B cell (primary cell): ENCODE measurements at regions not wholly inside any gene's neighbourhood (a gene's known extent, or its start where the extent isn't known, plus 50 kb on each side); places are given as distances from the start of the nearest gene placed in this dataset.

Source experiments
- EZH2 ChIP-seq: IDR thresholded peaks from 2 replicates; pipeline ENCODE4 v1.6.1; 2012; ENCODE audit warnings: borderline replicate concordance, low read depth, mild to moderate bottlenecking, moderate library complexity, low read length; ENCODE audit not compliant: insufficient read depth, poor library complexity, severe bottlenecking
- TF ChIP-seq, protein P1 (sequence below): fragments of 200-600 bp; IDR thresholded peaks from one replicate; pipeline ENCODE4 v1.8.0; 2022; ENCODE audit warnings: antibody characterized with exemption, mild to moderate bottlenecking

DNA sequence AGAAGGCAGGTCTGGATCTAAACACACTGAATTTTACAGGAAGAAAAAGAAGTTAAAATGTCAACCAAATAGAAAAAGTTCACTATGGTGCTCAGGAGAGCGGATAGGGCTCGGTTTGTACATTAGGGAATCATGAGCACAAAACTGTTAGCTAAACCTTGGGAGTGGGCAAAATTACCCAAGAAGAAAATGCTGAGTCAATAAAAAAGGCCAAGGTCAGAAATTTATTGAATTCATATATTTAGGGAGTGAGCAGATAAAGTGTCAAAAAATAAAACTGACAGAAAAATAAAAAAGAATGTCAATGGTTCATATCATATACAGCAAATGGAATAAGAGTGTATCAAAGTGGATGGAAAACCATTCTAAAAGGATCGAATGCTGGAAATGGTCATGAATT lies 452.5 kb upstream of the SMIM31 start:
- TF ChIP-seq, protein P1, sequence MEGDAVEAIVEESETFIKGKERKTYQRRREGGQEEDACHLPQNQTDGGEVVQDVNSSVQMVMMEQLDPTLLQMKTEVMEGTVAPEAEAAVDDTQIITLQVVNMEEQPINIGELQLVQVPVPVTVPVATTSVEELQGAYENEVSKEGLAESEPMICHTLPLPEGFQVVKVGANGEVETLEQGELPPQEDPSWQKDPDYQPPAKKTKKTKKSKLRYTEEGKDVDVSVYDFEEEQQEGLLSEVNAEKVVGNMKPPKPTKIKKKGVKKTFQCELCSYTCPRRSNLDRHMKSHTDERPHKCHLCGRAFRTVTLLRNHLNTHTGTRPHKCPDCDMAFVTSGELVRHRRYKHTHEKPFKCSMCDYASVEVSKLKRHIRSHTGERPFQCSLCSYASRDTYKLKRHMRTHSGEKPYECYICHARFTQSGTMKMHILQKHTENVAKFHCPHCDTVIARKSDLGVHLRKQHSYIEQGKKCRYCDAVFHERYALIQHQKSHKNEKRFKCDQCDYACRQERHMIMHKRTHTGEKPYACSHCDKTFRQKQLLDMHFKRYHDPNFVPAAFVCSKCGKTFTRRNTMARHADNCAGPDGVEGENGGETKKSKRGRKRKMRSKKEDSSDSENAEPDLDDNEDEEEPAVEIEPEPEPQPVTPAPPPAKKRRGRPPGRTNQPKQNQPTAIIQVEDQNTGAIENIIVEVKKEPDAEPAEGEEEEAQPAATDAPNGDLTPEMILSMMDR: no peak
- no peak for TF ChIP-seq EZH2
